ENCODE measurements at regions not wholly inside any gene's neighbourhood (a gene's known extent, or its start where the extent isn't known, plus 50 kb on each side); places are given as distances from the start of the nearest gene placed in this dataset.

GRCh38 chr7:47688311-47689100 is 106.6 kb upstream of the TNS3 start:
- ChIA-PET CTCF (no interaction called here), POLR2A (no interaction called here)
- no peak overlapping the region for H3K4me3 ChIP-seq (ENCODE audit: low read depth, low read length)
- DNase-seq (ENCODE audit: low read depth, low spot score): no peak
- TF ChIP-seq CTCF (IDR thresholded peaks at IDR 0.05; ENCODE audit: insufficient read depth, low read length, missing control alignments): no peak

GRCh38 chr7:47685712-47686376 is 103.9 kb upstream of the TNS3 start:
- TF ChIP-seq CTCF (IDR thresholded peaks at IDR 0.05; ENCODE audit: insufficient read depth, low read length, missing control alignments): no peak
- DNase-seq (ENCODE audit: low read depth, low spot score): no peak
- ChIA-PET POLR2A (no interaction called here), CTCF (interaction anchor here (1.1 to 1.5 kb wide), 3 partner anchors 11 to 134 kb away, joined by 3 to 4 read pairs (median 3); no protein-coding TSS in a partner anchor)
- H3K4me3 ChIP-seq (ENCODE audit: low read depth, low read length): no peak overlapping the region

GRCh38 chr7:47685151-47685550 is 103.2 kb upstream of the TNS3 start:
- TF ChIP-seq CTCF (IDR thresholded peaks at IDR 0.05; ENCODE audit: insufficient read depth, low read length, missing control alignments): no peak
- ChIA-PET POLR2A (no interaction called here), CTCF (interaction anchor here (1.1 to 1.5 kb wide), 3 partner anchors 10 to 134 kb away, joined by 3 to 4 read pairs (median 3); no protein-coding TSS in a partner anchor)
- H3K4me3 ChIP-seq (ENCODE audit: low read depth, low read length): no peak overlapping the region
- no peak for DNase-seq (ENCODE audit: low read depth, low spot score)

- CTCF ChIA-PET: interaction anchor here (1.0 to 1.3 kb wide), 3 partner anchors 10 to 75 kb away, joined by 3 to 4 read pairs (median 3); no protein-coding TSS in a partner anchor
Observed at GRCh38 chr7:47684728-47685127, 102.8 kb upstream of the TNS3 start.

GRCh38 chr7:47683485-47683898 is 101.6 kb upstream of the TNS3 start:
- DNase-seq (ENCODE audit: low read depth, low spot score): no peak
- POLR2A ChIA-PET: no interaction called here
- CTCF ChIA-PET: interaction anchor here (0.8 to 1.0 kb wide), 2 partner anchors 10 to 52 kb away, joined by 3 read pairs; no protein-coding TSS in a partner anchor
- H3K4me3 ChIP-seq (ENCODE audit: low read depth, low read length): no peak overlapping the region
- TF ChIP-seq CTCF (IDR thresholded peaks at IDR 0.05; ENCODE audit: insufficient read depth, low read length, missing control alignments): no peak

More at GRCh38 chr7:47684728-47685127, 102.8 kb upstream of the TNS3 start:
- no peak overlapping the region for H3K4me3 ChIP-seq (ENCODE audit: low read depth, low read length)
- no peak for DNase-seq (ENCODE audit: low read depth, low spot score)
- POLR2A ChIA-PET: no interaction called here
- no peak for TF ChIP-seq CTCF (IDR thresholded peaks at IDR 0.05; ENCODE audit: insufficient read depth, low read length, missing control alignments)

GRCh38 chr7:47682874-47683273 is 101.0 kb upstream of the TNS3 start:
- H3K4me3 ChIP-seq (ENCODE audit: low read depth, low read length): no peak overlapping the region
- TF ChIP-seq CTCF (IDR thresholded peaks at IDR 0.05; ENCODE audit: insufficient read depth, low read length, missing control alignments): no peak
- ChIA-PET POLR2A (no interaction called here), CTCF (interaction anchor here (0.6 to 1.4 kb wide), 2 partner anchors 10 to 57 kb away, joined by 3 read pairs; no protein-coding TSS in a partner anchor)
- no peak for DNase-seq (ENCODE audit: low read depth, low spot score)
